ENCODE measurements at regions not wholly inside any gene's neighbourhood (a gene's known extent, or its start where the extent isn't known, plus 50 kb on each side); places are given as distances from the start of the nearest gene placed in this dataset.

DNA sequence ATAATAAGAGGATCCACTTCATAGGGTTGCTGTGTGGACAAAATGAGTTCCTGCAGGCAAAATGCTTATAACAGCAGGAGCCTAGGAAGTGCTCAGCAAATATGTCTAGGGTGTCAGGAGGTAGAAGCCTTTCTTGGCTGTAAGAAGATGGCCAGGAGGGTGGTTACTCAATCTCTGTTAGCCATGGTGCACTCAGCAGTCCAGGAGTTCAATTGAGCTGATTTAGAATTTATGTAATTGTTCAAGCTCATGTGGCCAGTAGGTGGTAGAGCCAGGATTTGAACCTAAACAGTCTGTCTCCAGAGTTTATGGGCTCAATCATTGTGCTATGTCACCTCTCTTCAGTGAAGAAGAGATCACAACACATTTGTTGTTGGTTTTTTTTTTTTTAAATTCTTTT, 381.2 kb downstream of the KIF4B start:
- no peak for ATAC-seq
- TF ChIP-seq RARB (CRISPR knock-in tag; IDR thresholded peaks at IDR 0.05) = no peak

DNA sequence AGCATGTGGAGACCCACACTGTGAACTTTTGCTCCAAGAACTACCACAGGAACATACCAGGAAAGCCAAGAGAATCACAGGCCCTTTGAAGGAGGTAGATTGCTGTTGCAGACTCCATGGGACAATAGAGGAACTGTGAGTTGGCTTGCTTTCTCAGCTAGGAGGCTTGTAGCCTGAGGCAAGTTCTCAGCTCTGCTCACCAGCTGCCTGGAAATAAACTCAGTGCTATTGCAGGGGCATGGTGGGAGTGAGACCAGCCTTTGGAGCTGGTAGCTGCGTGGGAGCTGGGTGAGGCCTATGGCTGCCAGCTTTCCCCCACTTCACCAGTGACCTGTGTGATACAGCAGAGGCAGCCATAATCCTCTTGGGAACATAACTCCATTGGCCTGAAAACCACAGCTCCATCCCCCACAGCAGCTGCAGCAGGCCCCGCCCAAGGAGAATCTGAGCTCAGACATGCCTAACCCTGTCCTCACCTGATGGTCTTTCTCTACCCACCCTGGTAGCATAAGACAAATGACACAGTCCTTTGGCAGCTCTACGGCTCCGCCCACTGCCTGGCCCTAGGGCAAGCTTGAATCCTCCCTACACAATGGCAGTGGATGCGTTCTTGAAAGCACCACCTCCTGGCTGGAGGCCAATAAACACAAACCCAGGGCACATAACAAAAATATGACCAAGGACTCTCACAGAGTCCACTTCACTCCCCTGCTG, 389.5 kb downstream of the KIF4B start:
- no peak for ATAC-seq
- TF ChIP-seq, protein P1, sequence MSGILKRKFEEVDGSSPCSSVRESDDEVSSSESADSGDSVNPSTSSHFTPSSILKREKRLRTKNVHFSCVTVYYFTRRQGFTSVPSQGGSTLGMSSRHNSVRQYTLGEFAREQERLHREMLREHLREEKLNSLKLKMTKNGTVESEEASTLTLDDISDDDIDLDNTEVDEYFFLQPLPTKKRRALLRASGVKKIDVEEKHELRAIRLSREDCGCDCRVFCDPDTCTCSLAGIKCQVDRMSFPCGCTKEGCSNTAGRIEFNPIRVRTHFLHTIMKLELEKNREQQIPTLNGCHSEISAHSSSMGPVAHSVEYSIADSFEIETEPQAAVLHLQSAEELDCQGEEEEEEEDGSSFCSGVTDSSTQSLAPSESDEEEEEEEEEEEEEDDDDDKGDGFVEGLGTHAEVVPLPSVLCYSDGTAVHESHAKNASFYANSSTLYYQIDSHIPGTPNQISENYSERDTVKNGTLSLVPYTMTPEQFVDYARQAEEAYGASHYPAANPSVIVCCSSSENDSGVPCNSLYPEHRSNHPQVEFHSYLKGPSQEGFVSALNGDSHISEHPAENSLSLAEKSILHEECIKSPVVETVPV (CRISPR knock-in tag; IDR thresholded peaks at IDR 0.05) = no peak
- TF ChIP-seq CSDC2 (CRISPR knock-in tag; IDR thresholded peaks at IDR 0.05) (no peak), TCF4 (CRISPR knock-in tag; IDR thresholded peaks at IDR 0.05; ENCODE audit: borderline replicate concordance) (no peak), ARNTL (CRISPR knock-in tag; IDR thresholded peaks at IDR 0.05; ENCODE audit: borderline replicate concordance, low read depth) (no peak), BACH2 (CRISPR knock-in tag; IDR thresholded peaks at IDR 0.05; ENCODE audit: borderline replicate concordance) (no peak), OSR1 (CRISPR knock-in tag; IDR thresholded peaks at IDR 0.05) (no peak), RARB (CRISPR knock-in tag; IDR thresholded peaks at IDR 0.05) (no peak)
- TF ChIP-seq, protein P2, sequence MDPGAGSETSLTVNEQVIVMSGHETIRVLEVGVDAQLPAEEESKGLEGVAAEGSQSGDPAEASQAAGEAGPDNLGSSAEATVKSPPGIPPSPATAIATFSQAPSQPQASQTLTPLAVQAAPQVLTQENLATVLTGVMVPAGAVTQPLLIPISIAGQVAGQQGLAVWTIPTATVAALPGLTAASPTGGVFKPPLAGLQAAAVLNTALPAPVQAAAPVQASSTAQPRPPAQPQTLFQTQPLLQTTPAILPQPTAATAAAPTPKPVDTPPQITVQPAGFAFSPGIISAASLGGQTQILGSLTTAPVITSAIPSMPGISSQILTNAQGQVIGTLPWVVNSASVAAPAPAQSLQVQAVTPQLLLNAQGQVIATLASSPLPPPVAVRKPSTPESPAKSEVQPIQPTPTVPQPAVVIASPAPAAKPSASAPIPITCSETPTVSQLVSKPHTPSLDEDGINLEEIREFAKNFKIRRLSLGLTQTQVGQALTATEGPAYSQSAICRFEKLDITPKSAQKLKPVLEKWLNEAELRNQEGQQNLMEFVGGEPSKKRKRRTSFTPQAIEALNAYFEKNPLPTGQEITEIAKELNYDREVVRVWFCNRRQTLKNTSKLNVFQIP (CRISPR knock-in tag; IDR thresholded peaks at IDR 0.05; ENCODE audit: borderline replicate concordance, low read depth) = no peak

DNA sequence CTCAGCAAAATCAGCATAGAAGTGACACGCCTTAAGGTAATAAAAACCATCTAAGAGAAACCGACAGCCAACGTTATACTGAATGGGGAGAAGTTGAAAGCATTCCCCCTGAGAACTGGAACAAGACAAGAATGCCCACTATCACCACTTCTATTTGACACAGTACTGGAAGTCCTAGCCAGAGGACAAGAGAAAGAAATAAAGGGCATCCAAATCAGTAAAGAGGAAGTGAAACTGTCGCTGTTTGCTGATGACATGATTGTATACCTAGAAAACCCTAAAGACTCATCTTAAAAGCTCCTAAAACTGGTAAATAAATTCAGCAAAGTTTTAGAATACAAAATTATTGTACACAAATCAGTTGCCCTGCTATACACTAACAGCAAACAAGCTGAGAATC, 393.3 kb downstream of the KIF4B start:
- no peak for ATAC-seq
- TF ChIP-seq, protein P3, sequence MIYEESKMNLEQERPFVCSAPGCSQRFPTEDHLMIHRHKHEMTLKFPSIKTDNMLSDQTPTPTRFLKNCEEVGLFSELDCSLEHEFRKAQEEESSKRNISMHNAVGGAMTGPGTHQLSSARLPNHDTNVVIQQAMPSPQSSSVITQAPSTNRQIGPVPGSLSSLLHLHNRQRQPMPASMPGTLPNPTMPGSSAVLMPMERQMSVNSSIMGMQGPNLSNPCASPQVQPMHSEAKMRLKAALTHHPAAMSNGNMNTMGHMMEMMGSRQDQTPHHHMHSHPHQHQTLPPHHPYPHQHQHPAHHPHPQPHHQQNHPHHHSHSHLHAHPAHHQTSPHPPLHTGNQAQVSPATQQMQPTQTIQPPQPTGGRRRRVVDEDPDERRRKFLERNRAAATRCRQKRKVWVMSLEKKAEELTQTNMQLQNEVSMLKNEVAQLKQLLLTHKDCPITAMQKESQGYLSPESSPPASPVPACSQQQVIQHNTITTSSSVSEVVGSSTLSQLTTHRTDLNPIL (CRISPR knock-in tag; IDR thresholded peaks at IDR 0.05; ENCODE audit: low read depth) = no peak
- TF ChIP-seq PPARA (CRISPR knock-in tag; IDR thresholded peaks at IDR 0.05; ENCODE audit: borderline replicate concordance) (no peak), ZNF565 (CRISPR knock-in tag; conservative IDR thresholded peaks at IDR 0.05; ENCODE audit: low read depth) (no peak), ZFP30 (CRISPR knock-in tag; IDR thresholded peaks at IDR 0.05) (no peak), ISL1 (CRISPR knock-in tag; IDR thresholded peaks at IDR 0.05) (no peak), ZNF8 (CRISPR knock-in tag; IDR thresholded peaks at IDR 0.05) (no peak), BACH2 (CRISPR knock-in tag; IDR thresholded peaks at IDR 0.05; ENCODE audit: borderline replicate concordance) (no peak)
- TF ChIP-seq, protein P4, sequence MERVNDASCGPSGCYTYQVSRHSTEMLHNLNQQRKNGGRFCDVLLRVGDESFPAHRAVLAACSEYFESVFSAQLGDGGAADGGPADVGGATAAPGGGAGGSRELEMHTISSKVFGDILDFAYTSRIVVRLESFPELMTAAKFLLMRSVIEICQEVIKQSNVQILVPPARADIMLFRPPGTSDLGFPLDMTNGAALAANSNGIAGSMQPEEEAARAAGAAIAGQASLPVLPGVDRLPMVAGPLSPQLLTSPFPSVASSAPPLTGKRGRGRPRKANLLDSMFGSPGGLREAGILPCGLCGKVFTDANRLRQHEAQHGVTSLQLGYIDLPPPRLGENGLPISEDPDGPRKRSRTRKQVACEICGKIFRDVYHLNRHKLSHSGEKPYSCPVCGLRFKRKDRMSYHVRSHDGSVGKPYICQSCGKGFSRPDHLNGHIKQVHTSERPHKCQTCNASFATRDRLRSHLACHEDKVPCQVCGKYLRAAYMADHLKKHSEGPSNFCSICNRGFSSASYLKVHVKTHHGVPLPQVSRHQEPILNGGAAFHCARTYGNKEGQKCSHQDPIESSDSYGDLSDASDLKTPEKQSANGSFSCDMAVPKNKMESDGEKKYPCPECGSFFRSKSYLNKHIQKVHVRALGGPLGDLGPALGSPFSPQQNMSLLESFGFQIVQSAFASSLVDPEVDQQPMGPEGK (CRISPR knock-in tag; IDR thresholded peaks at IDR 0.05; ENCODE audit: borderline replicate concordance) = no peak
- TF ChIP-seq, protein P1 (CRISPR knock-in tag; IDR thresholded peaks at IDR 0.05) = no peak
- TF ChIP-seq, protein P5, sequence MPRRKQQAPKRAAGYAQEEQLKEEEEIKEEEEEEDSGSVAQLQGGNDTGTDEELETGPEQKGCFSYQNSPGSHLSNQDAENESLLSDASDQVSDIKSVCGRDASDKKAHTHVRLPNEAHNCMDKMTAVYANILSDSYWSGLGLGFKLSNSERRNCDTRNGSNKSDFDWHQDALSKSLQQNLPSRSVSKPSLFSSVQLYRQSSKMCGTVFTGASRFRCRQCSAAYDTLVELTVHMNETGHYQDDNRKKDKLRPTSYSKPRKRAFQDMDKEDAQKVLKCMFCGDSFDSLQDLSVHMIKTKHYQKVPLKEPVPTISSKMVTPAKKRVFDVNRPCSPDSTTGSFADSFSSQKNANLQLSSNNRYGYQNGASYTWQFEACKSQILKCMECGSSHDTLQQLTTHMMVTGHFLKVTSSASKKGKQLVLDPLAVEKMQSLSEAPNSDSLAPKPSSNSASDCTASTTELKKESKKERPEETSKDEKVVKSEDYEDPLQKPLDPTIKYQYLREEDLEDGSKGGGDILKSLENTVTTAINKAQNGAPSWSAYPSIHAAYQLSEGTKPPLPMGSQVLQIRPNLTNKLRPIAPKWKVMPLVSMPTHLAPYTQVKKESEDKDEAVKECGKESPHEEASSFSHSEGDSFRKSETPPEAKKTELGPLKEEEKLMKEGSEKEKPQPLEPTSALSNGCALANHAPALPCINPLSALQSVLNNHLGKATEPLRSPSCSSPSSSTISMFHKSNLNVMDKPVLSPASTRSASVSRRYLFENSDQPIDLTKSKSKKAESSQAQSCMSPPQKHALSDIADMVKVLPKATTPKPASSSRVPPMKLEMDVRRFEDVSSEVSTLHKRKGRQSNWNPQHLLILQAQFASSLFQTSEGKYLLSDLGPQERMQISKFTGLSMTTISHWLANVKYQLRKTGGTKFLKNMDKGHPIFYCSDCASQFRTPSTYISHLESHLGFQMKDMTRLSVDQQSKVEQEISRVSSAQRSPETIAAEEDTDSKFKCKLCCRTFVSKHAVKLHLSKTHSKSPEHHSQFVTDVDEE (CRISPR knock-in tag; IDR thresholded peaks at IDR 0.05) = no peak

Measured in SK-N-SH treated with all-trans-retinoic acid at 6 μM for 48 hours (cell line).